Hepatocyte (in vitro differentiated cells): ENCODE measurements at regions not wholly inside any gene's neighbourhood (a gene's known extent, or its start where the extent isn't known, plus 50 kb on each side); places are given as distances from the start of the nearest gene placed in this dataset.

Source experiments
- DNase-seq: peaks from one replicate; pipeline ENCODE4 v3.0.0-alpha.2; 2016; ENCODE audit warnings: low spot score
- H2AFZ ChIP-seq: fragments of 200-600 bp; sonication (generic); 2 replicates; pipeline ENCODE4 v1.6.0; 2016; ENCODE audit warnings: antibody characterized with exemption, mild to moderate bottlenecking
- H3K27ac ChIP-seq: fragments of 200-600 bp; sonication (generic); 2 replicates; pipeline ENCODE4 v1.5.1; 2016; ENCODE audit warnings: mild to moderate bottlenecking
- H3K27me3 ChIP-seq: fragments of 200-600 bp; sonication (generic); 2 replicates; pipeline ENCODE4 v1.6.1; 2016
- H3K36me3 ChIP-seq: fragments of 200-600 bp; sonication (generic); replicated peaks from 2 replicates; pipeline ENCODE4 v1.5.1; 2016; ENCODE audit warnings: low read depth; ENCODE audit not compliant: insufficient read depth
- H3K4me1 ChIP-seq: fragments of 200-600 bp; sonication (generic); 2 replicates; pipeline ENCODE4 v1.5.1; 2016; ENCODE audit warnings: mild to moderate bottlenecking, moderate library complexity; ENCODE audit not compliant: insufficient read depth
- H3K4me2 ChIP-seq: fragments of 200-600 bp; sonication (generic); 2 replicates; pipeline ENCODE4 v1.6.0; 2016
- H3K4me3 ChIP-seq: fragments of 200-600 bp; sonication (generic); 2 replicates; pipeline ENCODE4 v1.5.1; 2016; ENCODE audit warnings: mild to moderate bottlenecking
- H3K79me2 ChIP-seq: fragments of 200-600 bp; sonication (generic); 2 replicates; pipeline ENCODE4 v1.6.0; 2017; ENCODE audit warnings: mild to moderate bottlenecking
- H3K9me2 ChIP-seq: fragments of 200-600 bp; sonication (generic); replicated peaks from 2 replicates; pipeline ENCODE4 v1.6.0; 2017; ENCODE audit warnings: mild to moderate bottlenecking; ENCODE audit not compliant: insufficient read depth
- H3K9me3 ChIP-seq: fragments of 200-600 bp; sonication (generic); 2 replicates; pipeline ENCODE4 v1.5.1; 2016; ENCODE audit warnings: low read depth, mild to moderate bottlenecking
- H4K20me1 ChIP-seq: fragments of 200-600 bp; sonication (generic); 2 replicates; pipeline ENCODE4 v1.6.0; 2016; ENCODE audit warnings: mild to moderate bottlenecking; ENCODE audit not compliant: insufficient read depth, poor library complexity, severe bottlenecking
- EZH2 ChIP-seq: fragments of 200-600 bp; sonication (generic); IDR thresholded peaks from 2 replicates; pipeline ENCODE4 v1.6.1; 2016; ENCODE audit warnings: antibody characterized with exemption, mild to moderate bottlenecking, borderline replicate concordance
- EZH2phosphoT487 ChIP-seq: fragments of 200-600 bp; sonication (generic); IDR thresholded peaks from one replicate; pipeline ENCODE4 v1.6.1; 2018; ENCODE audit warnings: antibody characterized with exemption, mild to moderate bottlenecking, low read depth, moderate library complexity; ENCODE audit not compliant: unreplicated experiment, severe bottlenecking
- WGBS: methylation state at CpG from one replicate; pipeline ENCODE4 v1.1.6; 2016; ENCODE audit warnings: low lambda C conversion rate; ENCODE audit errors: missing lambda C conversion rate; 5-methylcytosine and 5-hydroxymethylcytosine counted together
- TF ChIP-seq, protein P1 (sequence below): fragments of 200-600 bp; sonication (generic); IDR thresholded peaks from 2 replicates; pipeline ENCODE4 v1.5.1; 2016; ENCODE audit warnings: antibody characterized with exemption, mild to moderate bottlenecking; ENCODE audit not compliant: poor library complexity

DNA sequence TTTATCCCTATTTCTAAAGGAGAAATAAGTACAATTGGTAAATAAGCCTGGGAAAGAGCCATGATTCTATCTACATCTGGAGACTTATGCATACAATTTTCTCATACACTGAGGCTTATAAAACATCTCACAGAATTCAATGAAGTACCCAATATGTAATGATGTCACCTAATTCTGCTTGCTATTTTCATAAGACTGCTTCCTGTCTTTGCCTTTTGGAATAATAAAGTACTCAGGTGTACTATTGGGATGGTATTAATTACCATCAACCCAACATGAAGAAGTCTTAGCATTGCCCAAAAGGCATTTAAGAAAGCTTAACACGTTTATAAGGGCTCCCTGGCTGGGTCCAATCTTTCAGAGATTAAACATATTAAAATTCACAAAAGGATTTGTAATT, 216.4 kb upstream of the TSHZ2 start:
- Histone ChIP-seq H3K4me3 (no peak overlapping the region), H2AFZ (no peak overlapping the region), H3K9me2 (no peaks in the 10 kb centered on the region), H3K4me1 (no peaks in the 10 kb centered on the region), H3K79me2 (no peaks in the 10 kb centered on the region), H3K27ac (no peak overlapping the region), H3K4me2 (no peak overlapping the region), H4K20me1 (no peaks in the 10 kb centered on the region), H3K27me3 (no peaks in the 10 kb centered on the region), H3K9me3 (no peaks in the 10 kb centered on the region), H3K36me3 (no peaks in the 10 kb centered on the region)
- no peak for DNase-seq
- 34% methylated on average over 1 of the region's 1 CpG for WGBS
- TF ChIP-seq EZH2phosphoT487 (no peak), EZH2 (no peak)
- TF ChIP-seq, protein P1, sequence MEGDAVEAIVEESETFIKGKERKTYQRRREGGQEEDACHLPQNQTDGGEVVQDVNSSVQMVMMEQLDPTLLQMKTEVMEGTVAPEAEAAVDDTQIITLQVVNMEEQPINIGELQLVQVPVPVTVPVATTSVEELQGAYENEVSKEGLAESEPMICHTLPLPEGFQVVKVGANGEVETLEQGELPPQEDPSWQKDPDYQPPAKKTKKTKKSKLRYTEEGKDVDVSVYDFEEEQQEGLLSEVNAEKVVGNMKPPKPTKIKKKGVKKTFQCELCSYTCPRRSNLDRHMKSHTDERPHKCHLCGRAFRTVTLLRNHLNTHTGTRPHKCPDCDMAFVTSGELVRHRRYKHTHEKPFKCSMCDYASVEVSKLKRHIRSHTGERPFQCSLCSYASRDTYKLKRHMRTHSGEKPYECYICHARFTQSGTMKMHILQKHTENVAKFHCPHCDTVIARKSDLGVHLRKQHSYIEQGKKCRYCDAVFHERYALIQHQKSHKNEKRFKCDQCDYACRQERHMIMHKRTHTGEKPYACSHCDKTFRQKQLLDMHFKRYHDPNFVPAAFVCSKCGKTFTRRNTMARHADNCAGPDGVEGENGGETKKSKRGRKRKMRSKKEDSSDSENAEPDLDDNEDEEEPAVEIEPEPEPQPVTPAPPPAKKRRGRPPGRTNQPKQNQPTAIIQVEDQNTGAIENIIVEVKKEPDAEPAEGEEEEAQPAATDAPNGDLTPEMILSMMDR: no peak

DNA sequence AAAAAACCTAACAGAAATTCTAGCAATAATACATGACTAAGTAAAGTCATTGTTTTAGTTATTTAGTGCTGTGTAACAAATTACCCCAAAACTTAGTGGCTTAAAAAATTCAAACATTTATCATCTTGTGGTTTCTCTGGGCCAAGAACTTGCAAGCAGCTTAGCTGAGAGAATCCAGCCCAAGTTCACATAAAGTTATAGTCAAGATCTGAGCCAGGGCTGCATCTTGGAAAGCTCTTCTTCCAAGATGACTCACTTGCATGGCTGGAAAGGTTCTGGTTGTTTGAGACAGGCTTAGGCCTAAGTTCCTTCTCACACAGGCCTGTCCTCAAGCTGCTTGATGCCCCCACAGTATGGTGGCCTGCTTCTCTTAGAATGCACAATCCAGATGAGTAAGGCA, 217.8 kb upstream of the TSHZ2 start:
- no peak overlapping the region for H3K27ac ChIP-seq
- H3K4me2 ChIP-seq: no peak overlapping the region
- H3K36me3 ChIP-seq: no peaks in the 10 kb centered on the region
- TF ChIP-seq EZH2phosphoT487: no peak
- TF ChIP-seq EZH2: no peak
- TF ChIP-seq, protein P1: no peak
- H4K20me1 ChIP-seq: no peaks in the 10 kb centered on the region
- H2AFZ ChIP-seq: no peak overlapping the region
- H3K9me2 ChIP-seq: no peaks in the 10 kb centered on the region
- no peaks in the 10 kb centered on the region for H3K9me3 ChIP-seq
- H3K4me3 ChIP-seq: no peak overlapping the region
- no peaks in the 10 kb centered on the region for H3K27me3 ChIP-seq
- no peak for DNase-seq
- no peaks in the 10 kb centered on the region for H3K4me1 ChIP-seq
- no peaks in the 10 kb centered on the region for H3K79me2 ChIP-seq

DNA sequence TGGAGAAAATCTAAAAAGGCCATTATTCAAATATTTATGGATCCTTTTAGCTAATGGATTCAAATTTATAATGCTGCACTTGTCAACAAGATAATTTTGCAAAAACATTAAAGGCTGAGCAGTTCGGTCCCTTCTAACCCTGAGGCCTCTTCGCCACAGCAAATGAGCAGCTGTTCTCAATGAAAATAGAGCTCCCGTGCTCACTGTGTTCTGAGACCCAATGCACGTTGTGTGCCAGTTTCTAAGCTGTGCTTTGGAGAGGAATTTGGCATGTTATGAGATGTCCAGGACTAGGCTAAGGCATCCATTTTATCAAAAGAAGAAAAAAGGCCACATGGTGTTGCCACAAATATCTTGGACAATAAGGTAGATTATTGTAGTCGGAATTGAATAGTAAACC, 220.1 kb upstream of the TSHZ2 start:
- Histone ChIP-seq H3K4me2 (no peak overlapping the region), H3K9me3 (no peaks in the 10 kb centered on the region), H3K4me3 (no peak overlapping the region), H2AFZ (no peak overlapping the region), H4K20me1 (no peaks in the 10 kb centered on the region), H3K27me3 (no peaks in the 10 kb centered on the region), H3K79me2 (no peaks in the 10 kb centered on the region), H3K4me1 (no peaks in the 10 kb centered on the region), H3K27ac (no peak overlapping the region), H3K9me2 (no peaks in the 10 kb centered on the region), H3K36me3 (no peaks in the 10 kb centered on the region)
- TF ChIP-seq EZH2phosphoT487 (no peak), EZH2 (no peak)
- TF ChIP-seq, protein P1: no peak
- WGBS: 73% methylated on average over 5 of the region's 5 CpGs
- no peak for DNase-seq

DNA sequence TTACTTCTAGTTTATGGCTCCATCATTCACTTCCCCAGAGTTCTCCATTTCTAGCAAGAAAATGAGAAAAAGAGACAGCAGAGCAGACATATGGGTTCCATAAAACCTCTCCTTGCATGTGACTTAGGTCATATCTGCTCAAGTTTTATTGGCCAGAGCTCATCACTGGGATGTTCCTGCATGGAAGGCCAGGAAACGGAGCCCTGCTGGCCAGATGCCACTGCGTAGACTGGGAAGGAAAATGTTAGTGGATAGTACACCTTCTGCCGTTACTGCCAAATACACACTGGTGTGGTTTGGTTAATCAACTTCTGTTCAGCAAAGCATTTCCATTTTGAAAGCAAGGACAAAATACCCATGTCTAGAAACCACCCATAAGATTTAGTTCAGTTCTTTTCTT, 220.6 kb upstream of the TSHZ2 start:
- 66% methylated on average over 3 of the region's 3 CpGs for WGBS
- Histone ChIP-seq H3K27ac (no peak overlapping the region), H3K9me3 (no peaks in the 10 kb centered on the region), H3K36me3 (no peaks in the 10 kb centered on the region), H3K27me3 (no peaks in the 10 kb centered on the region), H3K4me2 (no peak overlapping the region), H3K79me2 (no peaks in the 10 kb centered on the region), H3K4me3 (no peak overlapping the region), H3K4me1 (no peaks in the 10 kb centered on the region), H2AFZ (no peak overlapping the region), H3K9me2 (no peaks in the 10 kb centered on the region), H4K20me1 (no peaks in the 10 kb centered on the region)
- no peak for TF ChIP-seq EZH2phosphoT487
- TF ChIP-seq EZH2: no peak
- TF ChIP-seq, protein P1: no peak
- DNase-seq: no peak
